Gastroesophageal sphincter (tissue), 2 donors: ENCODE measurements at regions not wholly inside any gene's neighbourhood (a gene's known extent, or its start where the extent isn't known, plus 50 kb on each side); places are given as distances from the start of the nearest gene placed in this dataset.

Source experiments
- EP300 ChIP-seq: sonication (generic); formaldehyde crosslinking; IDR thresholded peaks from one replicate; pipeline ENCODE4 v1.6.1; 2017; ENCODE audit warnings: antibody characterized with exemption, mild to moderate bottlenecking
- POLR2A ChIP-seq, 2 donors: fragments of 450-650 bp; IDR thresholded peaks; one replicate each; pipeline ENCODE4 v1.6.1; 2017; ENCODE audit warnings: antibody characterized with exemption in 2 of 2, mild to moderate bottlenecking in 2 of 2, moderate library complexity in 1 of 2

- no peak for TF ChIP-seq EP300
- no peak for TF ChIP-seq POLR2A (IDR thresholded peaks at IDR 0.05)
These were observed 515.4 kb upstream of the SOX11 start for GRCh38 chr2:5176764-5177163.
